K562 (cell line): ENCODE measurements at regions not wholly inside any gene's neighbourhood (a gene's known extent, or its start where the extent isn't known, plus 50 kb on each side); places are given as distances from the start of the nearest gene placed in this dataset.
A peak's percentile ranks its signal among the peaks of the same experiment; 100 is the strongest.

Experiments
- CXXC5 ChIP-seq: fragments of 250-450 bp; sonication (Bioruptor Pico); IDR thresholded peaks from 2 replicates; pipeline ENCODE4 v1.8.0; 2022; ENCODE audit warnings: inconsistent platforms, mild to moderate bottlenecking, moderate library complexity
- FOXA1 ChIP-seq: fragments of 450-650 bp; IDR thresholded peaks from 2 replicates; pipeline ENCODE4 v1.6.1; 2016; ENCODE audit warnings: mild to moderate bottlenecking, borderline replicate concordance
- PHF8 ChIP-seq: fragments of 200-600 bp; sonication (generic); IDR thresholded peaks from 2 replicates; pipeline ENCODE4 v1.6.1; 2012; ENCODE audit warnings: mixed run types, mild to moderate bottlenecking, inconsistent platforms, low read length, moderate library complexity, borderline replicate concordance
- ZNF77 ChIP-seq: fragments of 250-450 bp; sonication (Bioruptor Pico); IDR thresholded peaks from 2 replicates; pipeline ENCODE4 v1.5.0; 2020
- TF ChIP-seq, protein P1 (sequence below): sonication (generic); formaldehyde crosslinking; IDR thresholded peaks from 2 replicates; pipeline ENCODE4 v1.8.1; 2023; ENCODE audit warnings: missing genetic modification reagents, mild to moderate bottlenecking, borderline replicate concordance
- TF ChIP-seq, protein P2 (sequence below): fragments of 450-650 bp; IDR thresholded peaks from 2 replicates; pipeline ENCODE4 v1.6.1; 2016
- TF ChIP-seq, protein P3 (sequence below), 2 experiments: fragments of 450-650 bp in 1 of 2; sonication (generic) in 1 of 2; formaldehyde crosslinking in 1 of 2; IDR thresholded peaks; 2 replicates each; pipeline versions ENCODE4 v1.7.1 to v1.9.0; 2016 to 2022; ENCODE audit warnings: inconsistent platforms in 1 of 2, mild to moderate bottlenecking in 1 of 2, missing genetic modification reagents in 1 of 2

DNA sequence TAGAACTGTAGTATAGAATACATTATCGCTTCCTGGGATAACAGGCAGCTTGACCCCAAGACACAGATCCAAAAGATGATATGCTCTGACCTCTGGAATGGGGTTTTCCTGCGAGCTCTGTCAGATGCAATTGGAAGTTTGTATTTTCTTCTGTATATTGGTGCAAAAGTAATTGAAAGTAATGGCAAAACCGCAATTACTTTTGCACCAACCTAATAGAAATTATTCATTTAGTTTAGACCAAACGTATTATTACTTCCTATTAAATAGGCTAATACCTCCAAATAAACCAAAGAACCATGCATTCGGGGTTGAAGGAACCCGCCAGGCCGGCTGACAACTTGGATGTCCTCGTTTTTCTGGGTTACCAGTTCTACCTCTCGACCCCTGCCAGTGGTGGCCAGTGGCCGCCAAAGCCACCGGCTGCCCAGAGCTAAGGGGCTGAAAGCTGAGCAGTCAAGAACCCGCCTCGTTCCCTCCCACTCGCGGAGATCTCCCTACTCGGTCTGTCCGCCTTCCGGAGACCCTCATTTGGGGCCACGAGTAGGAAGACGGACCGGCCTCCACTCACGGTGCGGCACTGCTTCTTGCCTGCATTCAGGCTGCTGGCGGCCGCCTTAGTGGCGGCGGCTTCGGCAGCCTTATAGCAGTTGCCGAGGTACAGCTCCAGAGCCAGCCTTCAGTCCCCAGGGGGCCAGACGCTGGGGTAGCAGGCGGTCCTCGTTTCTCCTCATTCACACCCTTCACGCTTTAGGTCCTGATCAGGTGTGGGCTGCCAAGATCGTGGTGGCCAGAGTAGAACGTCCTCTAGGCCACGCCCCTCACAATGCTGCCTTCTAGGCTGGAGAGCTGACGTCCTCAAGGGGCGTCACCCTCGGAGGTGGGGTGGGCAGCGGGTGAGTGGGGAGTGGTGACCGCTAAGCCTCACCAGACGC is 121.9 kb downstream of the RBMX2 start (continued):
- TF ChIP-seq, protein P1, sequence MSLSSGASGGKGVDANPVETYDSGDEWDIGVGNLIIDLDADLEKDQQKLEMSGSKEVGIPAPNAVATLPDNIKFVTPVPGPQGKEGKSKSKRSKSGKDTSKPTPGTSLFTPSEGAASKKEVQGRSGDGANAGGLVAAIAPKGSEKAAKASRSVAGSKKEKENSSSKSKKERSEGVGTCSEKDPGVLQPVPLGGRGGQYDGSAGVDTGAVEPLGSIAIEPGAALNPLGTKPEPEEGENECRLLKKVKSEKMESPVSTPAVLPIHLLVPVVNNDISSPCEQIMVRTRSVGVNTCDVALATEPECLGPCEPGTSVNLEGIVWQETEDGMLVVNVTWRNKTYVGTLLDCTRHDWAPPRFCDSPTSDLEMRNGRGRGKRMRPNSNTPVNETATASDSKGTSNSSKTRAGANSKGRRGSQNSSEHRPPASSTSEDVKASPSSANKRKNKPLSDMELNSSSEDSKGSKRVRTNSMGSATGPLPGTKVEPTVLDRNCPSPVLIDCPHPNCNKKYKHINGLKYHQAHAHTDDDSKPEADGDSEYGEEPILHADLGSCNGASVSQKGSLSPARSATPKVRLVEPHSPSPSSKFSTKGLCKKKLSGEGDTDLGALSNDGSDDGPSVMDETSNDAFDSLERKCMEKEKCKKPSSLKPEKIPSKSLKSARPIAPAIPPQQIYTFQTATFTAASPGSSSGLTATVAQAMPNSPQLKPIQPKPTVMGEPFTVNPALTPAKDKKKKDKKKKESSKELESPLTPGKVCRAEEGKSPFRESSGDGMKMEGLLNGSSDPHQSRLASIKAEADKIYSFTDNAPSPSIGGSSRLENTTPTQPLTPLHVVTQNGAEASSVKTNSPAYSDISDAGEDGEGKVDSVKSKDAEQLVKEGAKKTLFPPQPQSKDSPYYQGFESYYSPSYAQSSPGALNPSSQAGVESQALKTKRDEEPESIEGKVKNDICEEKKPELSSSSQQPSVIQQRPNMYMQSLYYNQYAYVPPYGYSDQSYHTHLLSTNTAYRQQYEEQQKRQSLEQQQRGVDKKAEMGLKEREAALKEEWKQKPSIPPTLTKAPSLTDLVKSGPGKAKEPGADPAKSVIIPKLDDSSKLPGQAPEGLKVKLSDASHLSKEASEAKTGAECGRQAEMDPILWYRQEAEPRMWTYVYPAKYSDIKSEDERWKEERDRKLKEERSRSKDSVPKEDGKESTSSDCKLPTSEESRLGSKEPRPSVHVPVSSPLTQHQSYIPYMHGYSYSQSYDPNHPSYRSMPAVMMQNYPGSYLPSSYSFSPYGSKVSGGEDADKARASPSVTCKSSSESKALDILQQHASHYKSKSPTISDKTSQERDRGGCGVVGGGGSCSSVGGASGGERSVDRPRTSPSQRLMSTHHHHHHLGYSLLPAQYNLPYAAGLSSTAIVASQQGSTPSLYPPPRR = no peak
- TF ChIP-seq CXXC5 (CRISPR knock-in tag) (0 out of 2 replicates have a peak, but pooled peaks have one; percentile 29), FOXA1 (no peak), ZNF77 (CRISPR knock-in tag) (no peak), PHF8 (peak; percentile 49; the same call in 1 of the 2 replicates)
- TF ChIP-seq, protein P2, sequence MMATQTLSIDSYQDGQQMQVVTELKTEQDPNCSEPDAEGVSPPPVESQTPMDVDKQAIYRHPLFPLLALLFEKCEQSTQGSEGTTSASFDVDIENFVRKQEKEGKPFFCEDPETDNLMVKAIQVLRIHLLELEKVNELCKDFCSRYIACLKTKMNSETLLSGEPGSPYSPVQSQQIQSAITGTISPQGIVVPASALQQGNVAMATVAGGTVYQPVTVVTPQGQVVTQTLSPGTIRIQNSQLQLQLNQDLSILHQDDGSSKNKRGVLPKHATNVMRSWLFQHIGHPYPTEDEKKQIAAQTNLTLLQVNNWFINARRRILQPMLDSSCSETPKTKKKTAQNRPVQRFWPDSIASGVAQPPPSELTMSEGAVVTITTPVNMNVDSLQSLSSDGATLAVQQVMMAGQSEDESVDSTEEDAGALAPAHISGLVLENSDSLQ = 0 out of 2 replicates have a peak, but pooled peaks have one; percentile 27
- TF ChIP-seq, protein P3, sequence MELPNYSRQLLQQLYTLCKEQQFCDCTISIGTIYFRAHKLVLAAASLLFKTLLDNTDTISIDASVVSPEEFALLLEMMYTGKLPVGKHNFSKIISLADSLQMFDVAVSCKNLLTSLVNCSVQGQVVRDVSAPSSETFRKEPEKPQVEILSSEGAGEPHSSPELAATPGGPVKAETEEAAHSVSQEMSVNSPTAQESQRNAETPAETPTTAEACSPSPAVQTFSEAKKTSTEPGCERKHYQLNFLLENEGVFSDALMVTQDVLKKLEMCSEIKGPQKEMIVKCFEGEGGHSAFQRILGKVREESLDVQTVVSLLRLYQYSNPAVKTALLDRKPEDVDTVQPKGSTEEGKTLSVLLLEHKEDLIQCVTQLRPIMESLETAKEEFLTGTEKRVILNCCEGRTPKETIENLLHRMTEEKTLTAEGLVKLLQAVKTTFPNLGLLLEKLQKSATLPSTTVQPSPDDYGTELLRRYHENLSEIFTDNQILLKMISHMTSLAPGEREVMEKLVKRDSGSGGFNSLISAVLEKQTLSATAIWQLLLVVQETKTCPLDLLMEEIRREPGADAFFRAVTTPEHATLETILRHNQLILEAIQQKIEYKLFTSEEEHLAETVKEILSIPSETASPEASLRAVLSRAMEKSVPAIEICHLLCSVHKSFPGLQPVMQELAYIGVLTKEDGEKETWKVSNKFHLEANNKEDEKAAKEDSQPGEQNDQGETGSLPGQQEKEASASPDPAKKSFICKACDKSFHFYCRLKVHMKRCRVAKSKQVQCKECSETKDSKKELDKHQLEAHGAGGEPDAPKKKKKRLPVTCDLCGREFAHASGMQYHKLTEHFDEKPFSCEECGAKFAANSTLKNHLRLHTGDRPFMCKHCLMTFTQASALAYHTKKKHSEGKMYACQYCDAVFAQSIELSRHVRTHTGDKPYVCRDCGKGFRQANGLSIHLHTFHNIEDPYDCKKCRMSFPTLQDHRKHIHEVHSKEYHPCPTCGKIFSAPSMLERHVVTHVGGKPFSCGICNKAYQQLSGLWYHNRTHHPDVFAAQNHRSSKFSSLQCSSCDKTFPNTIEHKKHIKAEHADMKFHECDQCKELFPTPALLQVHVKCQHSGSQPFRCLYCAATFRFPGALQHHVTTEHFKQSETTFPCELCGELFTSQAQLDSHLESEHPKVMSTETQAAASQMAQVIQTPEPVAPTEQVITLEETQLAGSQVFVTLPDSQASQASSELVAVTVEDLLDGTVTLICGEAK (IDR thresholded peaks at IDR 0.05) = peak; percentile 68; the same call in 1 of the 2 replicates
- TF ChIP-seq, protein P3 (CRISPR knock-in tag; IDR thresholded peaks at IDR 0.05) = no peak
